GM12891 (cell line): ENCODE measurements at regions not wholly inside any gene's neighbourhood (a gene's known extent, or its start where the extent isn't known, plus 50 kb on each side); places are given as distances from the start of the nearest gene placed in this dataset.

Experiments
- POLR2AphosphoS5 ChIP-seq: IDR thresholded peaks from 2 replicates; pipeline ENCODE4 v1.6.1; 2011; ENCODE audit warnings: low read depth, low read length, control low read depth
- TAF1 ChIP-seq: IDR thresholded peaks from 2 replicates; pipeline ENCODE4 v1.6.1; 2011; ENCODE audit warnings: low read depth, low read length, control low read depth

DNA sequence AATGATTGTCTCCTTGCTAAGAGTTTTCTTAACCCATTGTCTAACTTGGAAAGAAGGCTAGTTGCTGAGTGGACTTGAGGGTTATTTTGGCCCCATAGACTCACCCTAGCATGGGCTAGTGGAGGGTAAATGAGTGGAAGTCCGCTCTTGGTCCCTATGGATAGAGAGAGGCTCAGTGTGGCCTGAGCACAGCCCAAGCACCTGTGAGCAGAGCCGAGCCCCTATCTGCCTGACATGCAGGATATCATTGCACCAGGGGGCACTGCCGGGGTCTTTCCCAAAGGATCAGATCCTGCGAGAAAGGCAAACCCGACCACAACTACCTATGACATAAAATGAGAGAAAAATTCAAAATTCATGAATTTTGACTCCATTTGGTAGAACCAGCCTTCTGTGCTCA is 70.6 kb upstream of the GGTLC1 start:
- TF ChIP-seq POLR2AphosphoS5 (no peak), TAF1 (no peak)
